Pancreas (tissue), 10 donors: ENCODE measurements at regions not wholly inside any gene's neighbourhood (a gene's known extent, or its start where the extent isn't known, plus 50 kb on each side); places are given as distances from the start of the nearest gene placed in this dataset.

Experiments used
- ATAC-seq, 4 donors: fragments of 200-7000 bp; cut with Tn5 transposase; one replicate each; pipeline versions ENCODE4 v1.8.0 to v1.9.1; 2020; ENCODE audit warnings: mild to moderate bottlenecking in 4 of 4, moderate library complexity in 4 of 4
- DNase-seq, 6 donors: peaks; one replicate each; pipeline ENCODE4 v3.0.0-alpha.2; 2020
- FAIRE-seq: peaks from 2 replicates; lab custom pipeline; 2012; peaks lifted over from hg19 to GRCh38; lab: Jason Lieb, UNC
- H3K27ac ChIP-seq, 4 donors: fragments of 200-600 bp; sonication (generic); 1 replicate in 3 of 4; 2 replicates in 1 of 4; pipeline versions ENCODE4 v1.5.0 to v1.8.0; 2020
- H3K27me3 ChIP-seq, 4 donors: fragments of 200-600 bp; one replicate each; pipeline ENCODE4 v1.8.0; 2021
- H3K36me3 ChIP-seq, 3 donors: fragments of 200-600 bp; sonication (generic) in 1 of 3; one replicate each; pipeline versions ENCODE4 v1.5.0 to v1.8.0; 2020 to 2021
- H3K4me1 ChIP-seq, 3 donors: fragments of 200-600 bp; one replicate each; pipeline ENCODE4 v1.8.0; 2021
- H3K4me3 ChIP-seq, 4 donors: fragments of 200-600 bp; sonication (generic) in 2 of 4; one replicate each; pipeline versions ENCODE4 v1.5.0 to v1.8.0; 2020 to 2021
- H3K9me3 ChIP-seq, 4 donors: fragments of 200-600 bp; one replicate each; pipeline ENCODE4 v1.8.0; 2021
- WGBS, 2 donors: extraction: QIAGEN DNeasy Blood & Tissue Kit; methylation state at CpG; one replicate each; pipeline ENCODE4 v1.1.7; 2013; 5-methylcytosine and 5-hydroxymethylcytosine counted together
- intact Hi-C, 3 donors: fragments of 100-400 bp; cut with DNase I; formaldehyde crosslinking; loops; one replicate each; pipeline versions ENCODE4 v1.11.1 to v1.14.2; 2022
- TF ChIP-seq, protein P1 (sequence below), 4 donors: fragments of 200-600 bp; sonication (generic) in 3 of 4; IDR thresholded peaks; one replicate each; pipeline versions ENCODE4 v1.5.0 to v1.8.0; 2021; ENCODE audit warnings: antibody characterized with exemption in 4 of 4
- donor health status: healthy with polysubstance abuse.
- donor health status: DM: no; HTN: no; CAD: no; lungs with moderate emphysema.
- donor health status: DM: no; HTN: no; CAD: no.
- donor health status: control.
- donor health status: control.
- donor health status: Bipolar disorder and iron deficiency.
- donor health status: DM: yes; HTN: yes; CAD: no.
- donor health status: DM: no; HTN: no; CAD: no.
- donor health status: DM: no; HTN: no; CAD: no.
- donor health status: DM: yes; HTN: yes; CAD: no.

- FAIRE-seq (no peak), ATAC-seq (no peak), DNase-seq (no peak)
- no peaks in the 10 kb centered on the region for H3K36me3 ChIP-seq
- no peaks in the 10 kb centered on the region for H3K9me3 ChIP-seq
- 35 to 53% methylated on average over 4 of the region's 4 CpGs for WGBS, 2 donors
- H3K27ac ChIP-seq: no peak overlapping the region
- H3K27me3 ChIP-seq: no peaks in the 10 kb centered on the region
- H3K4me3 ChIP-seq: no peak overlapping the region
- intact Hi-C loops: no loop called here
- H3K4me1 ChIP-seq: no peaks in the 10 kb centered on the region
- TF ChIP-seq, protein P1, sequence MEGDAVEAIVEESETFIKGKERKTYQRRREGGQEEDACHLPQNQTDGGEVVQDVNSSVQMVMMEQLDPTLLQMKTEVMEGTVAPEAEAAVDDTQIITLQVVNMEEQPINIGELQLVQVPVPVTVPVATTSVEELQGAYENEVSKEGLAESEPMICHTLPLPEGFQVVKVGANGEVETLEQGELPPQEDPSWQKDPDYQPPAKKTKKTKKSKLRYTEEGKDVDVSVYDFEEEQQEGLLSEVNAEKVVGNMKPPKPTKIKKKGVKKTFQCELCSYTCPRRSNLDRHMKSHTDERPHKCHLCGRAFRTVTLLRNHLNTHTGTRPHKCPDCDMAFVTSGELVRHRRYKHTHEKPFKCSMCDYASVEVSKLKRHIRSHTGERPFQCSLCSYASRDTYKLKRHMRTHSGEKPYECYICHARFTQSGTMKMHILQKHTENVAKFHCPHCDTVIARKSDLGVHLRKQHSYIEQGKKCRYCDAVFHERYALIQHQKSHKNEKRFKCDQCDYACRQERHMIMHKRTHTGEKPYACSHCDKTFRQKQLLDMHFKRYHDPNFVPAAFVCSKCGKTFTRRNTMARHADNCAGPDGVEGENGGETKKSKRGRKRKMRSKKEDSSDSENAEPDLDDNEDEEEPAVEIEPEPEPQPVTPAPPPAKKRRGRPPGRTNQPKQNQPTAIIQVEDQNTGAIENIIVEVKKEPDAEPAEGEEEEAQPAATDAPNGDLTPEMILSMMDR (IDR thresholded peaks at IDR 0.05): no peak
These were observed 97.5 kb upstream of the KCNJ6 start for GRCh38 chr21:38013741-38014140.

GRCh38 chr21:38014298-38014697 is 98.0 kb upstream of the KCNJ6 start:
- Histone ChIP-seq H3K4me1 (no peaks in the 10 kb centered on the region), H3K27ac (no peak overlapping the region), H3K4me3 (no peak overlapping the region), H3K27me3 (peaks cover 0 to 3% (median 0%) of the 10 kb centered on the region in 4 donors), H3K9me3 (no peaks in the 10 kb centered on the region), H3K36me3 (no peaks in the 10 kb centered on the region)
- WGBS, 2 donors: 51 to 62% methylated on average over 1 of the region's 1 CpG
- intact Hi-C loops: no loop called here
- TF ChIP-seq, protein P1 (IDR thresholded peaks at IDR 0.05): no peak
- DNase-seq: no peak
- FAIRE-seq: no peak
- ATAC-seq: no peak

DNA sequence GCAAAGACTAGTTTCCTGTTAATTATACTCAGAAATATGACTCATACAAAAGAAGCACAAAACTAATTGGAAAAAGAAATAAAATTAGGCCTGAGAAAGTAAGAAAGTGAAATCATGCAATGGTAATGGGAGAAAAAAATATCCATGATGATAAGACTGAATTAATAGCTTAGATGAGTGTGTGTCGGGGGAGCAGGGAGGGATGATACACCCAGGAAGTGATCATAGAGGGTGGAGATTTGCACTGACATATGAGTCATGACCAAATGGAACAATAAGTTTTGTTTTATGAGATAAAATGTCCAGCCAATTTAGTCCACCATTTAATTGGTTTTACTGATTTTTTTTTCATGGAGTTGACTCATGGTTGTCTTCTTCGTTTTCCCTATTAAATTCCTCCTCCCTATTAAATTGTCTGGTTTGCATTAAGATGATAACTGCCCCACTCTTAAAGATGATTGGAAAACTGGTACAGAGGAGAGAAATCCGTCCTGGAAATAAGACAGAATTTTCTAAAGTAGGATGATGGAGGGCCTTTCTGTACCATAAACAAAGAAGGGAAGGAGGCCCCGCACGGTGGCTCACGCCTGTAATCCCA is 111.7 kb upstream of the KCNJ6 start:
- TF ChIP-seq, protein P1 (IDR thresholded peaks at IDR 0.05): no peak
- H3K27ac ChIP-seq: no peak overlapping the region
- no peak overlapping the region for H3K4me3 ChIP-seq
- H3K9me3 ChIP-seq: no peaks in the 10 kb centered on the region
- H3K27me3 ChIP-seq: no peaks in the 10 kb centered on the region
- H3K4me1 ChIP-seq: no peaks in the 10 kb centered on the region
- DNase-seq (no peak), ATAC-seq (no peak), FAIRE-seq (no peak)
- H3K36me3 ChIP-seq: no peaks in the 10 kb centered on the region
- WGBS, 2 donors: 60 to 61% methylated on average over 5 to 6 of the region's 6 CpGs
- intact Hi-C loops: no loop called here

DNA sequence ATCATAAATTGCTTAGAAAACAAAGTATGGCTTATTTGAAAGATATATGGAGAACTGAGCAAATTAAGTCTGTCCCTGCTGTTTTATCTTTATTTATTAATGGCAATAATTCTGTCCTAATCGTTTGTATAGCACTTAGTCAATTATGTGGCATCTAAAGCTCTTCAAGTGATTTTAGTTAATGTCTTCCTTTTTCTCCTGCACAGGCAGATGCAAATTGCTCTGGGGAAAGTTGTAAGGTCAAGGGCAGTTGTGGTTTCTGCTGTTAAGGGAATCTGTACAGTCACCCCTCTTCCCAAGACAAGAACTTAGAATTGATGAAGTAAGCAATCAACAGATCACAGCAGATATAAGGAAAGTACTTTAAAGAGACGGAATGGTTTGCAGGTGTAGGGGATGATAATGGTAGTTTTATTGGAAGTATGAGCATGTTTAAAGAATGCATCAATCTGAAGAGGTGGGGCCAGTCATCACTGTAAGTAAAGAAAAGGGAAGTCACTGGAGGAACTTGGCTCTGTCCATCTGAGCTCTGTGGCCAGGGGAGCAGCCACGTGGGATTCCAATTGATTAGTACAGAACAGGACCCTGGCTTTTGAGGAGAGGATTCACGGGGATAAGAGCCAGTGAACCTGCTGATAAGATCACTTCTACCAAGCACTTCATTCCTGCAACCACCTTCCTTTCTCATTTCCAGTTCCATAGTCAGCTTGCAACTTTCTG is 116.0 kb upstream of the KCNJ6 start:
- Histone ChIP-seq H3K4me3 (no peak overlapping the region), H3K27me3 (peaks cover 0 to 3% (median 0%) of the 10 kb centered on the region in 4 donors), H3K9me3 (no peaks in the 10 kb centered on the region), H3K4me1 (no peaks in the 10 kb centered on the region), H3K36me3 (no peaks in the 10 kb centered on the region), H3K27ac (no peak overlapping the region)
- ATAC-seq (no peak), DNase-seq (no peak), FAIRE-seq (no peak)
- TF ChIP-seq, protein P1 (IDR thresholded peaks at IDR 0.05): no peak
- 25 to 32% methylated on average over 4 of the region's 4 CpGs for WGBS, 2 donors
- intact Hi-C loops: no loop called here

DNA sequence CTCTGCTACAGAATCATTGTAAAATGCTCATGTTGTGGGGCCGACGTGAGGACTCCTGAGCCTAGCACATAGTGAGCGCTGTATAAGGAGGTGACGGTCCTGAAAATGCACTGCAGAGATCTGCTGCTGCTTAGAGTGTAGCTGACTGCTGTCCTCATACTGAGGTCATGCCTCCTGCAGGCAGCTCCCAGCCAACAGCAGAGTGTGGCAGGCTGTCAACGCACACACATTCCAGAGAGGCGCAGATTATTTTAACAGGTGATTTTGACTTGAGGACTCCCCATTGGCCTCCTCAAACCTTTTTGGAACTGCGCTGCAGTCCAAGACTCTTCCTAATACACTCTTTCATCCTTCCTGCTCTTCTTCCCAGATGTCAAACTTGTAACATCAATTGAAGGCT is 119.8 kb upstream of the KCNJ6 start:
- intact Hi-C loops: no loop called here
- H3K36me3 ChIP-seq: no peaks in the 10 kb centered on the region

More for the DNA sequence above, 119.8 kb upstream of the KCNJ6 start:
- Histone ChIP-seq H3K27ac (no peak overlapping the region), H3K4me1 (no peaks in the 10 kb centered on the region), H3K4me3 (no peak overlapping the region), H3K27me3 (peaks cover 0 to 3% (median 0%) of the 10 kb centered on the region in 4 donors), H3K9me3 (no peaks in the 10 kb centered on the region)
- no peak for DNase-seq
- no peak for FAIRE-seq
- ATAC-seq: no peak
- 74 to 76% methylated on average over 7 of the region's 7 CpGs for WGBS, 2 donors
- TF ChIP-seq, protein P1 (IDR thresholded peaks at IDR 0.05): no peak
